ENCODE measurements at regions not wholly inside any gene's neighbourhood (a gene's known extent, or its start where the extent isn't known, plus 50 kb on each side); places are given as distances from the start of the nearest gene placed in this dataset.
A peak's percentile ranks its signal among the peaks of the same experiment; 100 is the strongest.

- no peak for DNase-seq
Measured at GRCh38 chr6:159099276-159099675, 54.5 kb upstream of the TAGAP start.

DNA sequence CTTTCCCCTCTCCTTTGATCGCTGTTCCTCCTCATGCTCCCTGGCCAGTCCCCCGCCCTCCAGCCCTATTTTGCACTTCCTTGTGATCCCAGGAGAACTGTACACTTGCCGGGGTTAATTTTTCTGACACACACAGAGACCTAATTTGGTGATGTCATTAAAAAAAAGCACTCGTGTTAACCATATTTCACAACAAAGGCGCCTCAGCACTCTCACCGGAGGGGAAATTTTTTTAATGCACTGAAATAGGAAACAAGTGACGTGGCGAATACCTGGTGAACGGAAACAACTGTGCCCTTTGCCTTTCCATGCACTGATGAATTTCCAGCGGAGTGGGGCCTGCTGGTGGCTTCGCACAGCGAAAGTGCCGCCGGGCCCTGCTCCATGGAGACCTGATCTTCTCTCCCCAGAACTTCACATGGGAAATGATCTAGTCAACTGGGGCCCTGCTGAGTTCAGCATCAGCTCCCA, 53.9 kb upstream of the TAGAP start:
- no peak for DNase-seq

GRCh38 chr6:159097256-159097655, 52.5 kb upstream of the TAGAP start:
- no peak for DNase-seq

DNA sequence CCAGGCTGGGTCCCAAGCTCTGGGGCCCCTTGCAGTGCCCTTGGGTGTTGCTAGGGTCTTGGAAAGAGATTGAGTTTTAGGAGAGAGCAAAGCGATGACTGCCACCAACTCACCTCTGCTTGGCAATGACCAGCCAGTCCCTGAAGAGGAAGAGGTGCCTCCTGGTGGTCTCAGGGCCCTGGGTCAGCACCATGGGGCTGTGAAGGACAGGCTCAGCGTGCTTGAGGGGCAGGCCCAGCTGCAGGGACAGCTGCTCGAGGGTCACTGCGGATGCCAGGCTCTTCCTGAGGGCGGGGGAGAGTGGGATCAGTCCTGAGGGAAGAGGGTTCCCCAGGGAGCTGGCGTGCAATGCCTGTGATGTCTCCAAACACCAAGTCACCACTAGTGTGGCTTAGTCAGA, 50.8 kb upstream of the TAGAP start:
- DNase-seq, result peak; percentile 67

- no peak for DNase-seq
Measured at GRCh38 chr6:159094444-159095252, 49.9 kb upstream of the TAGAP start.
